ENCODE measurements at regions not wholly inside any gene's neighbourhood (a gene's known extent, or its start where the extent isn't known, plus 50 kb on each side); places are given as distances from the start of the nearest gene placed in this dataset.
"Not testable (repeated sequence)": the region's sequence is repeated elsewhere in the genome, so short reads cannot be mapped to it uniquely, and the experiment has no call there.

- DNase-seq (ENCODE audit: extremely low spot score, insufficient read length, low read depth): no peak
- no peak for FAIRE-seq
These were observed 1235.6 kb downstream of the EFNA5 start for GRCh38 chr5:106435185-106435584.

- FAIRE-seq: not testable (repeated sequence)
These were observed 1240.0 kb downstream of the EFNA5 start for GRCh38 chr5:106430733-106431132.

GRCh38 chr5:106423109-106423897, 1247.4 kb downstream of the EFNA5 start:
- FAIRE-seq (no peak), DNase-seq (ENCODE audit: extremely low spot score, insufficient read length, low read depth) (no peak)

More at GRCh38 chr5:106430733-106431132, 1240.0 kb downstream of the EFNA5 start:
- DNase-seq (ENCODE audit: extremely low spot score, insufficient read length, low read depth): not testable (repeated sequence)

GRCh38 chr5:106420102-106420501, 1250.6 kb downstream of the EFNA5 start:
- FAIRE-seq (no peak), DNase-seq (ENCODE audit: extremely low spot score, insufficient read length, low read depth) (no peak)

- DNase-seq (ENCODE audit: extremely low spot score, insufficient read length, low read depth) (no peak), FAIRE-seq (no peak)
These were observed 1252.5 kb downstream of the EFNA5 start for GRCh38 chr5:106418196-106418595.

- DNase-seq (ENCODE audit: extremely low spot score, insufficient read length, low read depth) (no peak), FAIRE-seq (no peak)
These were observed 1253.2 kb downstream of the EFNA5 start for GRCh38 chr5:106417566-106417965.

GRCh38 chr5:106417163-106417562, 1253.6 kb downstream of the EFNA5 start:
- DNase-seq (ENCODE audit: extremely low spot score, insufficient read length, low read depth): no peak
- no peak for FAIRE-seq

GRCh38 chr5:106415541-106415940, 1255.2 kb downstream of the EFNA5 start:
- no peak for FAIRE-seq
- DNase-seq (ENCODE audit: extremely low spot score, insufficient read length, low read depth): no peak

- no peak for FAIRE-seq
- no peak for DNase-seq (ENCODE audit: extremely low spot score, insufficient read length, low read depth)
These were observed 1256.4 kb downstream of the EFNA5 start for GRCh38 chr5:106414342-106414741.

- no peak for FAIRE-seq
- no peak for DNase-seq (ENCODE audit: extremely low spot score, insufficient read length, low read depth)
These were observed 1258.1 kb downstream of the EFNA5 start for GRCh38 chr5:106412606-106413005.

- no peak for FAIRE-seq
These were observed 1262.2 kb downstream of the EFNA5 start for GRCh38 chr5:106408570-106408969.

GRCh38 chr5:106408141-106408540, 1262.6 kb downstream of the EFNA5 start:
- DNase-seq (ENCODE audit: extremely low spot score, insufficient read length, low read depth): no peak

More at GRCh38 chr5:106408570-106408969, 1262.2 kb downstream of the EFNA5 start:
- no peak for DNase-seq (ENCODE audit: extremely low spot score, insufficient read length, low read depth)

GRCh38 chr5:106401561-106401960, 1269.2 kb downstream of the EFNA5 start:
- FAIRE-seq: no peak

More at GRCh38 chr5:106408141-106408540, 1262.6 kb downstream of the EFNA5 start:
- FAIRE-seq: no peak

GRCh38 chr5:106399391-106399790, 1271.3 kb downstream of the EFNA5 start:
- FAIRE-seq (no peak), DNase-seq (ENCODE audit: extremely low spot score, insufficient read length, low read depth) (no peak)

More at GRCh38 chr5:106401561-106401960, 1269.2 kb downstream of the EFNA5 start:
- DNase-seq (ENCODE audit: extremely low spot score, insufficient read length, low read depth): no peak

GRCh38 chr5:106397700-106398099, 1273.0 kb downstream of the EFNA5 start:
- FAIRE-seq: no peak
- DNase-seq (ENCODE audit: extremely low spot score, insufficient read length, low read depth): no peak

GRCh38 chr5:106393276-106393675, 1277.5 kb downstream of the EFNA5 start:
- DNase-seq (ENCODE audit: extremely low spot score, insufficient read length, low read depth) (no peak), FAIRE-seq (no peak)

GRCh38 chr5:106392766-106393165, 1278.0 kb downstream of the EFNA5 start:
- FAIRE-seq (no peak), DNase-seq (ENCODE audit: extremely low spot score, insufficient read length, low read depth) (no peak)

- not testable (repeated sequence) for DNase-seq (ENCODE audit: extremely low spot score, insufficient read length, low read depth); FAIRE-seq
These were observed 1283.0 kb downstream of the EFNA5 start for GRCh38 chr5:106387767-106388166.

GRCh38 chr5:106386287-106386686, 1284.5 kb downstream of the EFNA5 start:
- DNase-seq (ENCODE audit: extremely low spot score, insufficient read length, low read depth) (no peak), FAIRE-seq (no peak)

GRCh38 chr5:106380736-106381135, 1290.0 kb downstream of the EFNA5 start:
- FAIRE-seq (no peak), DNase-seq (ENCODE audit: extremely low spot score, insufficient read length, low read depth) (no peak)

- DNase-seq (ENCODE audit: extremely low spot score, insufficient read length, low read depth): no peak
- FAIRE-seq: no peak
These were observed 1294.2 kb downstream of the EFNA5 start for GRCh38 chr5:106376522-106376921.

GRCh38 chr5:106374956-106375355, 1295.8 kb downstream of the EFNA5 start:
- DNase-seq (ENCODE audit: extremely low spot score, insufficient read length, low read depth): no peak
- no peak for FAIRE-seq
